HG03135 (cell line): ENCODE measurements at regions not wholly inside any gene's neighbourhood (a gene's known extent, or its start where the extent isn't known, plus 50 kb on each side); places are given as distances from the start of the nearest gene placed in this dataset.
"Not testable (repeated sequence)": the region's sequence is repeated elsewhere in the genome, so short reads cannot be mapped to it uniquely, and the experiment has no call there.

Source experiments
- ATAC-seq: cut with Tn5 transposase; IDR thresholded peaks from one replicate; pipeline ENCODE4 v1.9.1; 2021; ENCODE audit warnings: mild to moderate bottlenecking, moderate library complexity; ENCODE audit not compliant: unreplicated experiment

GRCh38 chr20:17891131-17891530 is 77.5 kb downstream of the SNX5 start:
- ATAC-seq = not testable (repeated sequence)

GRCh38 chr20:17890330-17890729 is 78.3 kb downstream of the SNX5 start:
- ATAC-seq = no peak

- ATAC-seq = no peak
Observed at GRCh38 chr20:17889226-17889625, 79.4 kb downstream of the SNX5 start.

DNA sequence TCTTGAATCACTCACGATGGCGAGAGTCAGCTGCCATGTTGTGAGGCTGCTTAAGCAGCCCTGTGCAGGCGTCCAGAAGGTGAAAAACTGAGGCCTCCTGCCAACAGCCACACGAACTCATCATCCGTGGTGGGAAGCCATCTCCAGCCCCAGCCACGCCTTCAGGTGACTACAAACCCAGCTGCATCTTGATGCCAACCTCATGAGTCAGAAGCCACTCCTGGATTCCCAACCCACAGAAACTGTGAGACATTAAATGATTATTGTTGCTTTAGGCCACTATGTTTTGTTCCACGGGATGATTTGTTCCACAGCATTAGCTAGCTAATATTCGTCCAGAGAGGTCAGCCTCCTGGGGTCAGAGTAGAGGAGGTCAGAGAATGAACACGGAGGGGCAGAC is 80.5 kb downstream of the SNX5 start:
- no peak for ATAC-seq

- no peak for ATAC-seq
Observed at GRCh38 chr20:17887331-17888030, 81.1 kb downstream of the SNX5 start.

GRCh38 chr20:17885544-17885943 is 83.0 kb downstream of the SNX5 start:
- ATAC-seq = no peak

DNA sequence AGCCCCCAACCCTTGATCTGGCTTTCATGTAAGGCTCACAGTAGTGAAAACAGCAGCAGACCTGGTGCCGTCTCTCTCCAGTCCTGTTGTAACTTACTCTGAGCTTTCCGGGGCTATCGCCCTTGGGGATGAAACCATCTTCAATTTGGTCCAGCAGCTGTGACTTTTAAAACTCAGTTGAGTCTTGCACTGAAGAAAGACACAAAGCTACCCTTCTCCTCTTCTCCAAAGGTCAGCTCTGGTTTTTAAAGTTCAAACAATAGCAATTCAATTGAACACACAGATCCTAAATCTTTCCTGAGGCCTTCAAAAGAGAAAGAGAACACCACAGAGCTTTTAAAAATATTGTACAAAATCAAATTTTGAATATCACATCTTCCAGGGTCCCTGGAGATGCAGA is 83.5 kb downstream of the SNX5 start:
- ATAC-seq = no peak

DNA sequence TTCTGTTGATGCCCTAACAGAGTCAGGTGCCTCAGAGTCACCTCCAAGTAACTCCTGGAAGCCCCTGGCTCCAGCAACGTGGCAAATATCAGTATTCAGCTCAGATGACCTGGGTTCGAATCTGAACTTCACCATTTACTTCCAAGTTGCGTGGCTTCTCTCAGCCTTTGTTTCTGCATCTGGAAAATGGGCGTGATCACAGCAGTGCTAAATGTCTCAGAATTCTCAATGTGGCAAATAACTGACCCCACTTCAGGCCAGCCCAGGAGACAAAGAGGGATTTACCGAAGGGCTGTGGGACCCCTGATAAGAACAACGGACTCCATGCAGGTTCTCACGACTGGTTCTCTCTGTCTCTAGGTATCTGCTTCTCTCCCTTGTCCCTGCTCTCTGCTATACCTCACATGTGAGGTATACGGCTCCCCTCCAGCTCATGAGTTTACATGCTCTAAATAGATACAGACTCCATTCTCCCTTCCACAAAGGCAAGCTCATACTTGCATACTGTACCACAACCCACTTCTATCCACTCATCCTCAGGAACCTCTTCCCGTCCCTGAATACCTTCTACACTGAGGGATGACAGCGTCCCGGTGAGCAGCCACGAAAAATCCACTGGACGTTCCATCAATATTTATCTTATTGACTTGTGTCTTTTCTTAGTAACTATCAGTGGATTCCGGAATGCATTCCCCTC is 84.1 kb downstream of the SNX5 start:
- ATAC-seq = no peak

DNA sequence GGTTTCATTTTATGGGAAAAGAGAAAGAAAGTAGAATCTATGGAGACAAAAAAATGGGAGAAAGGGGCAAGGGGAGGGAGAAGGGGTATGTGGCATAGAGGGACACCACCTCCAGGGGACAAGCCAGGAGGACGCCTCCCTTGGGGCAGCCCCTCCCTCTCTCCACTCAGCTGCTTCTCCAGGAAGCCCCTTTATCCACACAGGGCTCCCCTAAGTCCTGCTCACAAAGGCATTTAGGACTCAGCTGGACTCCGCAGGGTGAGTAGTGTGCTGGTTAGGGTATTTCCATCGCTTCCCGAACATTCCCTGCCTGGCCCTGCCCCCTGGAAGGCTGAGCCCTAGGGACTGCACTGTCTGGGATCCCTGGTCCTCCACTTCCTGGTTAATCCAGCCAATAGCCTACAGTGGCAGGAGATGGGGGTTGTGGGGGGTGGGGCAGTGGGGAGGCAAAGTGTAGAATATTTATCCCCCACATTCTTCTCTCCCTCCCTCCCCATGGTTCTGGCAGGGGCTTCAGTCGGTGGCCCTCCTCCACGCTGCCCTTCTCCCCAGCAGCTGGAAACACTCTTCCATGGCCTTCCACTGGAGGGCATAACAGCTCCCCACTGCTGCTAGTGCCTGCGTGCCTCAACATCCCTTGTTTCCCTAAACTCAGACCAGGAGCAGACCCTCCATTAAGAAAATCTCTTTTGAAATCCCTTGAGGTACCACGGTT is 84.8 kb downstream of the SNX5 start:
- no peak for ATAC-seq

- ATAC-seq = no peak
Observed at GRCh38 chr20:17882834-17883591, 85.6 kb downstream of the SNX5 start.

DNA sequence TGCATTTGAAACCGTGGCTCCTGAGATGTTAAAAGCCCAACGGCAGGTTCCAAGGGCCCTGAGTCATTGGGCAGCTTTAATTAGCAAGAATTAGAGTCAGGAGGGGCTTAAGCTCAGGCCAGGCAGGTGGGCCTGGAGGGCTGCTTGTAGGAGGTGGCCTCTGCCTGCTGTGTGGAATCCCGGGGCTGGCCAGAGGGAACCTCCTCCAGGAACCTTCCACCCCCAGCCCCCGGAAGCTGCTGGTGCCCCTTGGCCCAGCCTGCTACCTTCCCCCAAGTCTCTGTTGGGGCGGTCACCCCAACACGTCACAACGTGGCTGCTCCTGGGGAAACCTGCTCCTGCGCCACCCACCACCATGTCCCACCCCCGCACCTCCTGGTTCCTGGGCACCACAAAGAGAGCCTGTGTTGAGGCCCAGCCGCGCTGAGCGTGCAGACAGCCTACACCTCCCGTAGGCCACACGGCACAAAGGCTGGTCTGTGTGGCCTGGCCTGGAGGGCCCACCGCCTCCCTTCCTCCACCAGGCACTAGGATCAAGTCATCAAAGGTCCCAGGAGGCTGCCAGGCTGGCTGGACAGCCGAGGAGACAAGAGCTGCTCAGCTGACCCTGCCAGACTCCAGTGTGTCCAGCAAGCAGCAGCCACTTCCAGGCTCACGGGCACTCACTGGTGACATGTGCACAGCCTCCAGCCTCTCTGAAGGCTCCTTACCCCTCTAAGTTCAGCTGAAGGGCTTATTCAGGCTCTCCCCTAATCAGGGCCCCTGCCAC is 86.3 kb downstream of the SNX5 start:
- no peak for ATAC-seq

- no peak for ATAC-seq
Observed at GRCh38 chr20:17881741-17882064, 86.9 kb downstream of the SNX5 start.

GRCh38 chr20:17878912-17879602 is 89.5 kb downstream of the SNX5 start:
- no peak for ATAC-seq

DNA sequence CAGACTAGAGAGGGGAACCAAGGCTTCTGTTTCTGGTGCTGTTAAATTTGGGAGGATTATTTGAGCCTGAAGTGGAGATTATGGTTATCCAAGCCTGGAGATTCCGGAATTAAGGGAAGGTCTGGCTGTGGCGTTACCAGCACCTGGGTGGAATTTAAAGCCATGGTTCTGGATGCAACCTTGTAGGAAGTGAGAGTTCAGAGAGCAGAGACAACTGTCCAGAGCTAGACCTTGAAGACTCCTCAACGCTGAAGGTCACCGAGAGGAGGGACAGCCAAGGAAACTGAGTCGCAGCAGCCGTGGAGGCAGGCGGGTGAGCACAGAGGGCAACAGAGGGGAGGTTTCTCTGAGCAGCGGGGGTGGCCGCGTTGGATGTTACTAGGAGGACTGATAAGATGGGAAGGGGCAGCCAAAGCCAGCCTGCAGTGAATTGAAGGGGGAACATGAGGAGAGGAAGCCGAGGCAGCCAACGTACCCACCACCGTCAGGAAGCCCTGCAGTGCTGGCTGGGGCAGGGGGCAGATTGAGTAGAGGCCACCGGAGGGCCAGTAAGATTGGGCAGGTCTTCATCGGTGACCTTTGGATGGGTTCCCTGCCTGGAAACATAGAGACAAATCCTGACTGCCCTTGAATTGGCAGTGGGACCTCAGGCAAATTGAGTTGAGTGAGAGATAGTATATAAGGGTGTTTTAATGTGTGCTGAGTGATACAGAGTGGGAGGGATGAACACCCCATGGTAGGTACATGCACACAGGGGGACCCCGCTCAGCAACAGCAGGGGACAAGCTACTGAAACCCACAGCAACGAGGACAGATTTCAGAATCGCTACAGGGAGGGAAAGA is 90.3 kb downstream of the SNX5 start:
- no peak for ATAC-seq

GRCh38 chr20:17875981-17876385 is 92.6 kb downstream of the SNX5 start:
- ATAC-seq = no peak

DNA sequence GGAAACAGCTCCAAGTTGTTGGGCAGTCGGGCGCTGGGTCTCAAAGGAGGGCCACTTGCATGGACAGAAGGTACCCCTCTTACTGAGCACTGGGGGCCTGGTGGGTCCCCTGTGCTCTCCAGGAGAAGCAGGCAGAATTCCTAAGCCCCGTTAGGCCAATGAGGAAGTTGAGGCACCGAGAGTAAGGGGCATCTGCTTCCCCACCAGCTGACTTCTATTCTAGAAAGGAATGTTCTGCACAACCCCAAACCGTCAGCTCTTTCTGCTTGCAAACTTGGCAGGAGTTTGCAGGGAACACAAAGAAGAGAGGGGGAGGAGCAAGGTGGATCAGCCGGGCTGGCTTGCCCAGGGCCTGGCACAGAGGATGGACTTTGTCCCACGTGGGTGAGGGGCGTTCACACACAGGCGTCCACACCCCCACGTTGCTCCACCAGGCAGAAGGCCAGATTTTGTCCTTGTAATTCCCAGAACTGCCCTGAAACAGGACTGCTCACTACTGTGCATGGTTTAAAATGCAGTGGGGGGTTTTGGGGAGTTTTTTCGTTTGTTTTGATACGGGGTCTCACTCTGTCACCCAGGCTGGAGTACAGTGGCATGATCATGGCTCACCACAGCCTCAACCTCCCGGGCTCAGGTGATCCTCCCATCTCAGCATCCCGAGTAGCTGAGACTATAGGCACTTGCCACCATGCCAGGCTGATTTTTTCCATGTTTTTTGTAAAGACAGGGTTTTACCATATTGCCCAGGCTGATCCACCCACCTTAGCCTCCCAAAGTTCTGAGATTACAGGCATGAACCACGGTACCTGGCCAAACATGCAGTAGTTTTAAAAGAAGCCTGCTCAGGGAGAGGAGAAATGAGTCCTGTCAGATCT is 93.3 kb downstream of the SNX5 start:
- no peak for ATAC-seq

DNA sequence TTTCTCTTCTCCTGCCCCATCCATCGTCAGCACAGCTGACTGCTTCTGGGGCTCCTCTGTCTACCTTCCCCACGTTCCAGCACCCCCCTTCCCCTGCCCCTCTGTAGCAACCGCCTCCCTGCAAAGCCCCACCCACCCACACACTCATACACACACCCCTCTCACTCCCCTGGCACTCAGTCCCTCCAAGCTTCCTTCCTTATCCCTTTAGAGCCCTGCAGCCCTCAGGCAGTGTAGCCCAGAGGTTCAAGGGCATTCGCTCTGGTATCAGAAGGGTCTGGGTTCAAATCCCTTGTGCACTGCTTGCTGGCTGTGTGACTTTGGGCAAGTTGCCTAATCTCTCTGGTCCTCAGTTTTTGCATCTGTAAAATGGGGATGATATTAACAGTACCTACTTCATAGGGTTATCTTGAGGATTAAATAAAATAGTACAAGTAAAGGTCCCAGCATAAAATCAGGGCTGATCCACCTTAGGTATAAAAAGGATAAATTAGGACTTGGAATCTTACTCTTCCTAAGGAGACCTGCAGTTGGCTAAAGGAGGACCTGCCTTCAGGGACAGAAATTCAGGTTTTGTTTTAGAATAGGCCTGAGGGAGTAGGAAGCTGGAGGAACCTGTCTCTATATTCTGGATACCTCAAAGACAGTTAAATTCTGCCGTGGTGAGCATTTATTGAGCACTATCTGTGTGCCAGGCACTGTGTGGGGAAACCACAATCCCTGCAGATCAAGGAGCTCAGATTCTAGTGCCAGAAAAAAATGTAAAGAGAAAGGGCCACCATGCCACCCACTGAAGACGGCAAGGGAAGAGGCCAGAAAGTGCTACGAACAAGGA is 94.1 kb downstream of the SNX5 start:
- no peak for ATAC-seq
